HG03571 (cell line): ENCODE measurements at regions not wholly inside any gene's neighbourhood (a gene's known extent, or its start where the extent isn't known, plus 50 kb on each side); places are given as distances from the start of the nearest gene placed in this dataset.
"Not testable (repeated sequence)": the region's sequence is repeated elsewhere in the genome, so short reads cannot be mapped to it uniquely, and the experiment has no call there.

Source experiments
- ATAC-seq: cut with Tn5 transposase; IDR thresholded peaks from one replicate; pipeline ENCODE4 v1.9.1; 2021; ENCODE audit not compliant: unreplicated experiment

- no peak for ATAC-seq
These were observed 1617.8 kb downstream of the KCNT2 start for GRCh38 chr1:194990483-194990882.

GRCh38 chr1:194975913-194976312 lies 1632.3 kb downstream of the KCNT2 start:
- no peak for ATAC-seq

GRCh38 chr1:194968916-194969315 lies 1639.3 kb downstream of the KCNT2 start:
- ATAC-seq = no peak

GRCh38 chr1:194959795-194960194 lies 1648.4 kb downstream of the KCNT2 start:
- no peak for ATAC-seq

GRCh38 chr1:194952171-194952570 lies 1656.1 kb downstream of the KCNT2 start:
- no peak for ATAC-seq

GRCh38 chr1:194950584-194950983 lies 1657.7 kb downstream of the KCNT2 start:
- no peak for ATAC-seq

GRCh38 chr1:194940336-194941030 lies 1667.8 kb downstream of the KCNT2 start:
- no peak for ATAC-seq

GRCh38 chr1:194935864-194936263 lies 1672.4 kb downstream of the KCNT2 start:
- no peak for ATAC-seq

GRCh38 chr1:194931166-194931565 lies 1677.1 kb downstream of the KCNT2 start:
- ATAC-seq = no peak

DNA sequence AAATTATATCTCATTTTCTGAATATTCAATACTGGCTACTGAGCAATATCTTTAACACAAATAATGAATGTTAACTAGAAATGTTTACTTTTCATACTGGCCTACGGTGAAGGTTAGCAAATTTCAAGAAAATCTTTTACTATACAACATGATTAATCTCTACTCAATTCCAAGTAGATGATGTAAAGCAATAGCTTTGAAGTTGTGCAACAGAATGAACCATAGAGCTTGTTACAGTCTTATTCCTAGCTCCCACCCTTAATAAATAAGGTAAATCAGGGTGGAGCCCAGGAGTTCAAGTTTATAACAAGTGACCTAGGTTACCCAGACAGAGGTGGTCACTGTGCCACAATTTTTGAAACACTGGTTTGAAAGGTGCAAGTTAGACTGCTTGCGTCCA lies 1678.1 kb downstream of the KCNT2 start:
- no peak for ATAC-seq

DNA sequence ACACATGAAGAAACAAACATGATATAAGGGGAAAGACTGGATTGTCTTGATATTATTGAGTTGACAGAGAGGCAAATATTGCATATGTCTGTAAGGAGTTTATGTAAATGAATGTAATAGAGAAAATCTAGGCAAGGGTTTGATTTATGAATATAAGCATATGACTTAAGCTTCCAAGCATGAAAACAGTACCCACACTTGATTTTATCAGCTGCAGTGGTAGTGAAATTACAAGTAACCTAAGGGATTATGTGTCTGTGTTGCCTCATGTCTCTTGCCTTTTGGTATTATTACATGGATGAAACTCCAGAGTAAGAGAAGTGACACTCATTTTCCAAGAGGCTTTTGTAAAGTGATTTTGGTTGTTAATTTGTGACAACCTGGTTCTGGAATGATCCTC lies 1678.9 kb downstream of the KCNT2 start:
- ATAC-seq = no peak

DNA sequence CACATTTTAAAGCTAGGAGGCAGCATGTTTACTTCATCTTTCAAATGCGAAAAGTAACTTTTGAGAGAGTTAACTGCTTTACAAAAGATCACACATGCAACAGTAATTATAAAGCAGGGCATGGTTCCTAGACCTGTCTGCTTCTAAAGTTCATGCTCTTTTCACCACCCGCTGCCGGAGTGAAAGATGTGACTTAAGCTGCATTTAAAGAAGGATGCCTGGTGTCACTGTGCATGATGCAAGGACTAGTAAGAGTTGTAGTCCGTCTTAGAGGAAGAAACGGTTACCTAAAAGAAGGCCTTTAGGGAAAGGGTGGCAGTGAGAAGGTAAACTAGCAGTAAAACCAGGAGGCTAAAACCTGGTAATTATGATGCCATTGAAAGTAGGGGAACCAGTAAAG lies 1689.1 kb downstream of the KCNT2 start:
- ATAC-seq = no peak

DNA sequence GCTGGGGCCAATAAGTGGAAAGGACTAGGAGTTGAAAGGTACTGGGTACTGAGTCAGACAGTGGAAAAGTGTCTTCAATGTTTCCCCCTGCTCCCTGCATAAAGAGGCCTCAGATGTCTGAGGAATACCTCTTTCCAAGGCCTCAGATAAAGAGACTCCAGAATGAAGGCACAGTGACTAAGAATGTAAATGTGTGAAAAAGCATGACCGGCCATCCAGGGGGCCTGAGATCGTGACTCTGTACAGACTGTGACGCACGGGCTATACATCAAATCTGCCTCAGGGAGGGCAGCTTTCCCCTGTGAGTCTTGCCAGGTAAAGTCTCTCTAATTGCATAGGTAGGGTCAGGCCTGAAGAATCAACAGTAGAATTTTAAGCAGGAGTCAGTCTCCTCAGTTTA lies 1690.5 kb downstream of the KCNT2 start:
- ATAC-seq = no peak

DNA sequence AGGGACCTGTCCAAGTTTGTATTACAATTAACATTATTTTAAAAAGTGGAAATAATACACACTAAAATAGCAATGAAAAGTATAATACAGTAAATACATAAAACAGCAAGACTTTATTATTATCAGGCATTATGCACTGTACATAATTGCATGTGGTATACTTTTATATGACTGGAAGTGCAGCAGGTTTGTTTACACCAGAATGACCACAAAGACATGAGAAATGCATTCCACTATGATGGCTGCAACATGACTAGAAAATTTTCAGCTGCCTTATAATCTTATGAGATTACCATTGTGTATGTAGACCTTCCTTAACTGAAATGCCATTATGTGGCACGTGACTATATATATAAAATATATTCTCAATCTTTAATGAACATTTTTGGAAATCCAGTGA lies 1699.6 kb downstream of the KCNT2 start:
- no peak for ATAC-seq

DNA sequence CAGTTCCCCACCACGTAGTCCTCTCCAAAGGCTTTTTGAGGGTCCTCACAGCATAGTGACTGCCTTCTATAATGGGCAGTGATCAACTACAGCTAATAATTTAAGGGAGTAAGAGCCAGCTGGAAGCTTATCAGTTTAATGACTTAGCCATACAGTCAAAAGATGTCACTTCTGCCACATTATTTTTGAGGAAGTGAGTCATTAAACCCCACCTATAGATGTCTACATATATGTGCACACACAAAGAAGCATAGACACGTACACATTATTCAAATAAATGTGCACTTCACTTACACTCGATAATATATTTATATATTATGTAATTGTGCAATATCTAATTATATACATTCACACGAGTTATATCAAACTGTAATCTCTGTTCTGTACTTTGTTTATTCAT lies 1704.7 kb downstream of the KCNT2 start:
- ATAC-seq = no peak

DNA sequence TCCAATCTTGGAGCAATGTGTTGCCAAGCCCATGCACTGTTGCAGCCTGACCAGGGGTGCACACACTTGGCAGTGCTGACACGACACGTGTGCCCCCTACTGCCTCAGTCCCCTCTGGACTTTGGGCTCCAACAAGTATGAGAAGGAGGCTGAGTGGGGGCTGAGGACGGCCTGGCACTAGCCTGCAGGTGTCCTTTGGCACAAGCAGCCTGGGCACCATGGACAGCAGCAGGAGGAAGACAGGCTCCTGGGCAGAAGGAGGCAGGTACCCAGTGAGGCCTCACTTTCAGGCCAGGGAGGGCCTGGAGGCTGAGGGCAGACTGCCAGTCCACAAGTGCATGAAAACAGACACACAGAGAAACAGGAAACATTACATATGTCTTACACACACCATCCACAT lies 1702.9 kb upstream of the B3GALT2 start:
- ATAC-seq = no peak

GRCh38 chr1:194870860-194871259 lies 1684.4 kb upstream of the B3GALT2 start:
- no peak for ATAC-seq

GRCh38 chr1:194866153-194866552 lies 1679.7 kb upstream of the B3GALT2 start:
- no peak for ATAC-seq

- no peak for ATAC-seq
These were observed 1679.0 kb upstream of the B3GALT2 start for GRCh38 chr1:194865383-194865782.

- no peak for ATAC-seq
These were observed 1675.7 kb upstream of the B3GALT2 start for GRCh38 chr1:194862129-194862528.

DNA sequence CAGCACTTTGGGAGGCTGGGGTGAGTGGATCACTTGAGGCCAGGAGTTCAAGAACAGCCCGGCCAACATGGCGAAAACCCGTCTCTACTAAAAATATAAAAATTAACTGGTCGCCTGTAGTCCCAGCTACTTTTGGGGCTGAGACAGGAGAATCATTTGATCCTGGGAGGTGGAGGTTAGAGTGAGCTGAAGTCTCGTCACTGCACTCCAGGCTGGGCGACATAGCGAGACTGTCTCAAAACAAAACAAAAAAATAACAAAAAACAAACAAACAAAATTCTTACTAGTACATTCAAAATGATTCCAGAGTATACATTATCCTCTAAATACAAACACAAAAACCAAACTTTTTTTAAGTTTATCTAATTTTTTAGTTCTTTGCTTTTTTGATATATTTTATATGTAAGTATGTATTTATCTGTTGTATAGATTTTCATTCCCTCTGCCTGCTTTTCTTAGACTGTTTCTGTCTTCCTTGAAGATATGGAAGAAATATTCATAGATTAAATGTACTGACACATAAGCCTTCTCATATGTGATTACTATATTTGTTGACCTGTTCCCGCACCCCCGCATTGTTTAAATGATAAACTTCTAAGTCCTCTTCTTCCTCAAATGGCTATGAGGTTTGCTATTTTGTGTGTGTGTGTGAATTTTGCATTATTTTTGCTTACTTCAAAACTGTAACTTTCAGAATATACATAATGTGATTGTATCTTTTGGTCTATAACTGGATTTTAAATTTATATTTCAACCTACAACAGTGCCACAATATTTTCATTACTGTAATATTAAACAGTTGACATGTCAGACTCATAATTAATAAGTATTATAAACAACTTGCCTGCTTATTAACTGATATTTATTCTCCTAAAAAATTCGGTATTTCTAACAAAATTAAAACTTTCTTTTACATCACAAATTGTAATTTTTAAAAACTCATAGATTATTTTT lies 1674.1 kb upstream of the B3GALT2 start:
- no peak for ATAC-seq

GRCh38 chr1:194859481-194860154 lies 1673.2 kb upstream of the B3GALT2 start:
- not testable (repeated sequence) for ATAC-seq
